AG09319 (cell line): ENCODE measurements at regions not wholly inside any gene's neighbourhood (a gene's known extent, or its start where the extent isn't known, plus 50 kb on each side); places are given as distances from the start of the nearest gene placed in this dataset.

Source experiments
- DNase-seq: peaks from one replicate; pipeline ENCODE4 v3.0.0-alpha.2; 2010; ENCODE audit warnings: low read depth; ENCODE audit errors: extremely low read depth
- TF ChIP-seq, protein P1 (sequence below): IDR thresholded peaks from 2 replicates; pipeline ENCODE4 v1.5.1; 2011; ENCODE audit warnings: low read depth, mild to moderate bottlenecking, inconsistent platforms, low read length, moderate library complexity

GRCh38 chr17:13943909-13944308, 125.4 kb upstream of the COX10 start:
- TF ChIP-seq, protein P1, sequence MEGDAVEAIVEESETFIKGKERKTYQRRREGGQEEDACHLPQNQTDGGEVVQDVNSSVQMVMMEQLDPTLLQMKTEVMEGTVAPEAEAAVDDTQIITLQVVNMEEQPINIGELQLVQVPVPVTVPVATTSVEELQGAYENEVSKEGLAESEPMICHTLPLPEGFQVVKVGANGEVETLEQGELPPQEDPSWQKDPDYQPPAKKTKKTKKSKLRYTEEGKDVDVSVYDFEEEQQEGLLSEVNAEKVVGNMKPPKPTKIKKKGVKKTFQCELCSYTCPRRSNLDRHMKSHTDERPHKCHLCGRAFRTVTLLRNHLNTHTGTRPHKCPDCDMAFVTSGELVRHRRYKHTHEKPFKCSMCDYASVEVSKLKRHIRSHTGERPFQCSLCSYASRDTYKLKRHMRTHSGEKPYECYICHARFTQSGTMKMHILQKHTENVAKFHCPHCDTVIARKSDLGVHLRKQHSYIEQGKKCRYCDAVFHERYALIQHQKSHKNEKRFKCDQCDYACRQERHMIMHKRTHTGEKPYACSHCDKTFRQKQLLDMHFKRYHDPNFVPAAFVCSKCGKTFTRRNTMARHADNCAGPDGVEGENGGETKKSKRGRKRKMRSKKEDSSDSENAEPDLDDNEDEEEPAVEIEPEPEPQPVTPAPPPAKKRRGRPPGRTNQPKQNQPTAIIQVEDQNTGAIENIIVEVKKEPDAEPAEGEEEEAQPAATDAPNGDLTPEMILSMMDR = no peak
- DNase-seq = no peak

- TF ChIP-seq, protein P1 = no peak
Measured at GRCh38 chr17:13947499-13947898, 121.8 kb upstream of the COX10 start.

GRCh38 chr17:13952009-13952750, 117.1 kb upstream of the COX10 start:
- TF ChIP-seq, protein P1 = no peak
- DNase-seq = no peak

More at GRCh38 chr17:13947499-13947898, 121.8 kb upstream of the COX10 start:
- no peak for DNase-seq

GRCh38 chr17:13953841-13954240, 115.5 kb upstream of the COX10 start:
- TF ChIP-seq, protein P1 = no peak

GRCh38 chr17:13957636-13958035, 111.7 kb upstream of the COX10 start:
- TF ChIP-seq, protein P1 = no peak
- peak; percentile 22 for DNase-seq

More at GRCh38 chr17:13953841-13954240, 115.5 kb upstream of the COX10 start:
- no peak for DNase-seq

- no peak for DNase-seq
- TF ChIP-seq, protein P1 = no peak
Measured at GRCh38 chr17:13958773-13959172, 110.5 kb upstream of the COX10 start.

- no peak for DNase-seq
- TF ChIP-seq, protein P1 = no peak
Measured at GRCh38 chr17:13961265-13961664, 108.0 kb upstream of the COX10 start.
